GM12872 (cell line): ENCODE measurements at regions not wholly inside any gene's neighbourhood (a gene's known extent, or its start where the extent isn't known, plus 50 kb on each side); places are given as distances from the start of the nearest gene placed in this dataset.

Source experiments
- CTCF ChIP-seq: IDR thresholded peaks from 3 replicates; pipeline ENCODE4 v1.5.1; 2011; ENCODE audit warnings: low read depth, mild to moderate bottlenecking, low read length, moderate library complexity; ENCODE audit not compliant: insufficient read depth

DNA sequence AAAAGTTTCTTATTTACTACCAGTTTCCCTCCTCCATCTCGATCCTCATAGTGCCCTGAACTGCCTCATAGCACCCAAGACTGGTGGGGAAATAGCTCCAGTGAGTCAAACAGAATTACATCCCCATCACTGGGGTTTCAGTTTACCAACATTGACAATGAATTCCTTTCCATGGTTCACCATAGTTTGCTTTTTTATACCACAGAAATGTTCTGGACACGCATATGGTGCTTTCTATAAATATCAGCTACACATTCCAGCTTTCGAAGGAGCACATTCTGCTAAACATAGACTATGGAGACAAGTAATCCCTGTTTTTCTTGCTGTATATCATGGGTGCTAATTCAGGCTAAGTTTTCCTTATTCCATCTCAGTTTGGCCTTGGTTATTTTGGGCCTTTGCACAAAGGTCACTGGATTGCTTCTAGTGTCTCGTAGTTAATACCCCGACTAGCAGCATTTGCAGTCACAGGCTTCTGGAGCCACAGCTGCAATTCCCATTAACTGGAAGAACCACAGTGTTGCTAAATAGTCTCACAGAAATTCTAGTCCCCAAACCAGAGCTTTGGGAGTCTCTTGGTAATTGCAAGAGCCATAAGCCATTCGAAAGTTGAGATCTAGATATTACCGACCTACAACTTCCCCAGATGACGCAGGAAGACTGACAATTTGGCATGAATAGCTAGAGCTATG lies 53.4 kb upstream of the TRPC3 start:
- 0 out of 3 replicates have a peak, but pooled peaks have one; percentile 4 for TF ChIP-seq CTCF

DNA sequence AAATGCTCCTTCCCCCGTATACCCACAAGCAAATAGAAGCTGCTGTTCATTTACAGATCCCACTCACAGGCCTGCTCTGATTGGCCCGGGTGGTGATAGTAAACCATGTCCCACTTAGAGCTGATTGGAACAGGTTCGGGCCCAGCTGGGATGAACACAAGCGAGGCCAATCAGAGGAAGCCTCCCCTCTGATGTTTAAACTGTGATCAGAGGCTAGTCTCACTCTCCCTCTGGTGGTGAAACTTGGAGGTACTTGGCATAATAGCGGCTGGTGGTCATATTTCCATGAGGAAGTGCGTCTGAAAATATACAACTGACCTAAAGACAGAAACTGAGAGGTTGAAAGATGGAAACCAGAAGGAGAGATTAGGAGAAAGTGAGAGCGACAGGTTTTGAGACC lies 51.5 kb upstream of the TRPC3 start:
- TF ChIP-seq CTCF: peak; percentile 67; the same call in 2 of the 3 replicates
